ENCODE measurements at regions not wholly inside any gene's neighbourhood (a gene's known extent, or its start where the extent isn't known, plus 50 kb on each side); places are given as distances from the start of the nearest gene placed in this dataset.

- no peak for TF ChIP-seq CTCF (conservative IDR thresholded peaks at IDR 0.05; ENCODE audit: low read length)
- TF ChIP-seq EZH2phosphoT487 (IDR thresholded peaks at IDR 0.05; ENCODE audit: borderline replicate concordance, low read depth, low read length): no peak
These were observed 1008.9 kb upstream of the PCDH7 start for GRCh38 chr4:29711226-29711625.
